Neural progenitor cell (in vitro differentiated cells): ENCODE measurements at regions not wholly inside any gene's neighbourhood (a gene's known extent, or its start where the extent isn't known, plus 50 kb on each side); places are given as distances from the start of the nearest gene placed in this dataset.
A peak's percentile ranks its signal among the peaks of the same experiment; 100 is the strongest.

Experiments used
- DNase-seq: peaks from one replicate; pipeline ENCODE4 v3.0.0-alpha.2; 2016; ENCODE audit warnings: low spot score
- H2AFZ ChIP-seq: fragments of 200-600 bp; sonication (generic); replicated peaks from 2 replicates; pipeline ENCODE4 v1.6.1; 2016; ENCODE audit warnings: antibody characterized with exemption
- H3F3A ChIP-seq: fragments of 200-600 bp; sonication (generic); 2 replicates; pipeline ENCODE4 v1.6.1; 2016; ENCODE audit warnings: antibody characterized with exemption, low read depth
- H3K27ac ChIP-seq: fragments of 200-600 bp; sonication (generic); 2 replicates; pipeline ENCODE4 v1.5.1; 2016; ENCODE audit warnings: mild to moderate bottlenecking
- H3K27me3 ChIP-seq: fragments of 200-600 bp; sonication (generic); 2 replicates; pipeline ENCODE4 v1.6.1; 2016; ENCODE audit warnings: mild to moderate bottlenecking, moderate library complexity
- H3K36me3 ChIP-seq: fragments of 200-600 bp; sonication (generic); 2 replicates; pipeline ENCODE4 v1.5.1; 2016
- H3K4me1 ChIP-seq: fragments of 200-600 bp; sonication (generic); 2 replicates; pipeline ENCODE4 v1.6.1; 2016; ENCODE audit warnings: mixed run types
- H3K4me2 ChIP-seq: fragments of 200-600 bp; sonication (generic); 2 replicates; pipeline ENCODE4 v1.6.1; 2016
- H3K4me3 ChIP-seq: fragments of 200-600 bp; sonication (generic); 2 replicates; pipeline ENCODE4 v1.5.1; 2016
- H3K79me2 ChIP-seq: fragments of 200-600 bp; sonication (generic); 2 replicates; pipeline ENCODE4 v1.6.1; 2016; ENCODE audit warnings: low read depth
- H3K9ac ChIP-seq: fragments of 200-600 bp; sonication (generic); 2 replicates; pipeline ENCODE4 v1.6.1; 2016
- H3K9me3 ChIP-seq: fragments of 200-600 bp; sonication (generic); 2 replicates; pipeline ENCODE4 v1.5.1; 2016; ENCODE audit warnings: low read depth
- H4K20me1 ChIP-seq: fragments of 200-600 bp; sonication (generic); 2 replicates; pipeline ENCODE4 v1.6.1; 2016; ENCODE audit warnings: low read depth
- H3K27ac Mint-ChIP-seq: 3 replicates; pipeline ENCODE4 v1.8.0; 2021; ENCODE audit warnings: mixed read lengths
- H3K27me3 Mint-ChIP-seq: 2 replicates; pipeline ENCODE4 v1.8.0; 2022; ENCODE audit warnings: low read depth, mild to moderate bottlenecking, inconsistent platforms, moderate library complexity, mixed read lengths; ENCODE audit not compliant: insufficient read depth
- H3K36me3 Mint-ChIP-seq: 3 replicates; pipeline ENCODE4 v1.8.0; 2021; ENCODE audit warnings: mixed read lengths
- H3K4me1 Mint-ChIP-seq: 3 replicates; pipeline ENCODE4 v1.8.0; 2021; ENCODE audit warnings: mixed read lengths
- H3K4me3 Mint-ChIP-seq: 3 replicates; pipeline ENCODE4 v1.8.0; 2021; ENCODE audit warnings: mild to moderate bottlenecking, moderate library complexity, mixed read lengths
- H3K9me3 Mint-ChIP-seq: 3 replicates; pipeline ENCODE4 v1.8.0; 2020; ENCODE audit warnings: mixed read lengths
- EZH2 ChIP-seq: fragments of 200-600 bp; sonication (generic); IDR thresholded peaks from 2 replicates; pipeline ENCODE4 v1.6.1; 2017; ENCODE audit warnings: antibody characterized with exemption, mild to moderate bottlenecking, moderate library complexity
- EZH2phosphoT487 ChIP-seq: fragments of 200-600 bp; sonication (generic); IDR thresholded peaks from 2 replicates; pipeline ENCODE4 v1.6.1; 2017; ENCODE audit warnings: antibody characterized with exemption
- TF ChIP-seq, protein P1 (sequence below): fragments of 200-600 bp; sonication (generic); IDR thresholded peaks from 2 replicates; pipeline ENCODE4 v1.5.1; 2017; ENCODE audit warnings: antibody characterized with exemption, mild to moderate bottlenecking

DNA sequence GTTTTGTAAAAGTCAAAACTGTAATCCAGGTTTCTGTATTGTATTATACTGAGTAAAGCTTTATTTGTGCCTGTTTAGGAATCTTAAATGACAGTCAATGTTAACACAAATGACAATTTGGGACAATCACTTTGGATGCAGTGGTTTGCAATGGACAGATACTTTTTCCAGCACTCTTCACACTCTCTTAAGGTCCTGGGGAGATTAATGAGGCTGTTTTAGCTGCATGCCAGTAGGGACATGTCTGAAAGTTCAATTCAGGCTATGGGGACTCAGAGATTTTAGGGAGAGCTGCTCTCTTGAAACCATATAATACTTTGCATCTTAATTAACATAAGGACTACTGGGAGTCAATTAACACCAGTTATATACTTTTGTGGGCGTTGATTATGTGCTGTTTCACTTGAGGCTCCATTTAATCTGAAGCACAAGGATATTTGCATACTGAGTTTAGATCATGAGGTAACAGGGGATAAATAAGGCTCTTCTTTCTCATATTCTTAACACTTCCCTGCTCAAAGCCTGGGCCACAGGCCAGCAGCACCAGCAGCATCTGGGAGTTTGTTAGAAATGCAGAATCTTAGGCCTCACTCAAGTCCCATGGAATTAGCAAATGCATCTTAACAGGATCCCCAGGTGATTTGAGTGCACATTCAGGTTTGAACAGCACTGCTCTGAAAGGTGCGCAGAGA, 972.8 kb downstream of the PLOD2 start:
- H3K4me1 ChIP-seq: no peaks in the 10 kb centered on the region
- TF ChIP-seq, protein P1, sequence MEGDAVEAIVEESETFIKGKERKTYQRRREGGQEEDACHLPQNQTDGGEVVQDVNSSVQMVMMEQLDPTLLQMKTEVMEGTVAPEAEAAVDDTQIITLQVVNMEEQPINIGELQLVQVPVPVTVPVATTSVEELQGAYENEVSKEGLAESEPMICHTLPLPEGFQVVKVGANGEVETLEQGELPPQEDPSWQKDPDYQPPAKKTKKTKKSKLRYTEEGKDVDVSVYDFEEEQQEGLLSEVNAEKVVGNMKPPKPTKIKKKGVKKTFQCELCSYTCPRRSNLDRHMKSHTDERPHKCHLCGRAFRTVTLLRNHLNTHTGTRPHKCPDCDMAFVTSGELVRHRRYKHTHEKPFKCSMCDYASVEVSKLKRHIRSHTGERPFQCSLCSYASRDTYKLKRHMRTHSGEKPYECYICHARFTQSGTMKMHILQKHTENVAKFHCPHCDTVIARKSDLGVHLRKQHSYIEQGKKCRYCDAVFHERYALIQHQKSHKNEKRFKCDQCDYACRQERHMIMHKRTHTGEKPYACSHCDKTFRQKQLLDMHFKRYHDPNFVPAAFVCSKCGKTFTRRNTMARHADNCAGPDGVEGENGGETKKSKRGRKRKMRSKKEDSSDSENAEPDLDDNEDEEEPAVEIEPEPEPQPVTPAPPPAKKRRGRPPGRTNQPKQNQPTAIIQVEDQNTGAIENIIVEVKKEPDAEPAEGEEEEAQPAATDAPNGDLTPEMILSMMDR: no peak
- TF ChIP-seq EZH2: no peak
- no peak for TF ChIP-seq EZH2phosphoT487
- H3K9ac ChIP-seq: no peak overlapping the region
- no peaks in the 10 kb centered on the region for H3K9me3 ChIP-seq
- H3K27me3 Mint-ChIP-seq: no peaks in the 10 kb centered on the region
- H3K4me3 Mint-ChIP-seq: no peak overlapping the region
- no peaks in the 10 kb centered on the region for H3K9me3 Mint-ChIP-seq
- no peak overlapping the region for H3K4me2 ChIP-seq
- no peak overlapping the region for H2AFZ ChIP-seq
- DNase-seq: peak; percentile 3
- no peaks in the 10 kb centered on the region for H3K36me3 Mint-ChIP-seq
- no peak overlapping the region for H3K27ac Mint-ChIP-seq
- peaks cover 5% of the 10 kb centered on the region for H3K4me1 Mint-ChIP-seq
- H3K36me3 ChIP-seq: no peaks in the 10 kb centered on the region
- no peaks in the 10 kb centered on the region for H3K79me2 ChIP-seq
- H3K27me3 ChIP-seq: no peaks in the 10 kb centered on the region
- H3F3A ChIP-seq: no peaks in the 10 kb centered on the region
- H4K20me1 ChIP-seq: no peaks in the 10 kb centered on the region
- H3K4me3 ChIP-seq: no peak overlapping the region
- no peak overlapping the region for H3K27ac ChIP-seq

DNA sequence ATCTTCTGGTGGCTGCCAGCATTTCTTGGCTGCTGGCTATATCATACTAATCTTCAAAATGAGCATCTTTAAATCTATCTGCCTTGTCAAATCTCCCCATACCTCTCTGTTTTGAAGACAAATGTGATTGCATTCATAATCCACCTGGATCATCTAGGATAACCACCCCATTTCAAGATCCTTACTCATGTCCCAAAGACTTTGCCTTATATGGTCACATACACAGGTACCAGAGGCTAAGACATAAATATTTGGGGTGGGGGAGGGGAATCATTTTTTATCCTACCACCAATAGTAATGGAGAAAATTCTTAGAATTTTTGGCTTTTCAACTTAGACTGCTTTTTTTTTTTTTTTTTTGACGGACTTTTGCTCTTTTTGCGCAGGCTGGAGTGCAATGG, 970.8 kb downstream of the PLOD2 start:
- Mint-ChIP-seq H3K9me3 (peaks cover 2% of the 10 kb centered on the region), H3K4me3 (no peak overlapping the region), H3K4me1 (peaks cover 5% of the 10 kb centered on the region), H3K27ac (no peak overlapping the region), H3K27me3 (no peaks in the 10 kb centered on the region), H3K36me3 (no peaks in the 10 kb centered on the region)
- TF ChIP-seq EZH2phosphoT487 (no peak), EZH2 (no peak)
- TF ChIP-seq, protein P1: no peak
- Histone ChIP-seq H3K4me1 (no peaks in the 10 kb centered on the region), H3K9ac (no peak overlapping the region), H3K79me2 (no peaks in the 10 kb centered on the region), H2AFZ (no peak overlapping the region), H3K36me3 (no peaks in the 10 kb centered on the region), H4K20me1 (no peaks in the 10 kb centered on the region), H3K27me3 (no peaks in the 10 kb centered on the region), H3F3A (no peaks in the 10 kb centered on the region), H3K27ac (no peak overlapping the region), H3K9me3 (no peaks in the 10 kb centered on the region), H3K4me3 (no peak overlapping the region), H3K4me2 (no peak overlapping the region)
- no peak for DNase-seq

DNA sequence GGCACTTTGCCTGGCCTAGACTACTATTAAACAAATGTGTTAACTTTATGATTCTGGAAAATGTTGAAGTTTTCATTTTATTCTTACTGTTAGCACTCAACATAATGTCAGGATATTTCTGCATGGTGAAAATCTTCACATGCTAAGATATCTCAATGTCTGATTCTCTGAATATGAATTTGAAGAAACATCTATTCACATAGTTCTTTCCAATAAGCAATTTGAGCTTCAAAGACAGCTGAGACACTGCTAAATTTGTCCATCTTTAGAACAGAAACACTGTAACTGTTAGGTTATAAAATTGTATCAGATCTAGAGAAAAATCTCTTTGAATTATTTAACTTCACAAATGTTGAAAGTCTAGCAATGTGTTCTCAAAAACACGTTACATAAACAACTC, 970.2 kb downstream of the PLOD2 start:
- Histone ChIP-seq H3K36me3 (no peaks in the 10 kb centered on the region), H4K20me1 (no peaks in the 10 kb centered on the region), H3K79me2 (no peaks in the 10 kb centered on the region), H3K27me3 (no peaks in the 10 kb centered on the region), H3K9ac (no peak overlapping the region), H3K9me3 (no peaks in the 10 kb centered on the region), H3K4me3 (no peak overlapping the region), H2AFZ (no peak overlapping the region), H3K4me1 (no peaks in the 10 kb centered on the region), H3F3A (no peaks in the 10 kb centered on the region), H3K4me2 (no peak overlapping the region), H3K27ac (no peak overlapping the region)
- TF ChIP-seq, protein P1: no peak
- TF ChIP-seq EZH2 (no peak), EZH2phosphoT487 (no peak)
- H3K4me3 Mint-ChIP-seq: no peak overlapping the region
- H3K27me3 Mint-ChIP-seq: no peaks in the 10 kb centered on the region
- no peaks in the 10 kb centered on the region for H3K36me3 Mint-ChIP-seq
- H3K9me3 Mint-ChIP-seq: peaks cover 2% of the 10 kb centered on the region
- peaks cover 5% of the 10 kb centered on the region for H3K4me1 Mint-ChIP-seq
- H3K27ac Mint-ChIP-seq: no peak overlapping the region
- DNase-seq: no peak
